ENCODE measurements at regions not wholly inside any gene's neighbourhood (a gene's known extent, or its start where the extent isn't known, plus 50 kb on each side); places are given as distances from the start of the nearest gene placed in this dataset.
A peak's percentile ranks its signal among the peaks of the same experiment; 100 is the strongest.

- Histone ChIP-seq H3K4me3 (no peak overlapping the region), H3K4me1 (0 out of 3 replicates have a peak, but pooled peaks cover 6% of the 10 kb centered on the region), H3K27ac (no peak overlapping the region), H3K9me3 (no peaks in the 10 kb centered on the region), H3K4me2 (no peak overlapping the region)
- POLR2A ChIA-PET, result no interaction called here
- FAIRE-seq (no peak), ATAC-seq (peak; percentile 33 to 47; a peak in 1 of 6 replicates), DNase-seq (ENCODE audit: low read depth in 1 of 2, low spot score in 1 of 2) (no peak)
- CTCF ChIA-PET, result interaction anchor here (1.3 to 2.3 kb wide), 2 partner anchors 25 to 26 kb away, joined by 3 to 6 read pairs; no protein-coding TSS in a partner anchor
- no peak for TF ChIP-seq KDM1A (IDR thresholded peaks at IDR 0.05; ENCODE audit: low read depth)
- no peak for TF ChIP-seq NR3C1 (IDR thresholded peaks at IDR 0.05)
- TF ChIP-seq NFE2L2 (conservative IDR thresholded peaks at IDR 0.05; ENCODE audit: low read length), result no peak
- no peak for TF ChIP-seq PBX3 (IDR thresholded peaks at IDR 0.05)
- no peak for TF ChIP-seq POLR2AphosphoS2 (conservative IDR thresholded peaks at IDR 0.05; ENCODE audit: low read length)
- no peak for TF ChIP-seq CTCF (IDR thresholded peaks at IDR 0.05)
- no peak for TF ChIP-seq EP300 (IDR thresholded peaks at IDR 0.05)
- no peak for TF ChIP-seq USF2 (IDR thresholded peaks at IDR 0.05)
- no peak for TF ChIP-seq FOSL2 (IDR thresholded peaks at IDR 0.05)
- no peak for TF ChIP-seq FOSL2 (CRISPR knock-in tag; IDR thresholded peaks at IDR 0.05)
- no peak for TF ChIP-seq HOXB5 (CRISPR knock-in tag; IDR thresholded peaks at IDR 0.05)
- no peak for TF ChIP-seq KDM5A (IDR thresholded peaks at IDR 0.05)
- no peak for TF ChIP-seq CBX8 (IDR thresholded peaks at IDR 0.05)
- no peak for TF ChIP-seq ZNF302 (CRISPR knock-in tag; IDR thresholded peaks at IDR 0.05)
- no peak for TF ChIP-seq SMC3 (IDR thresholded peaks at IDR 0.05)
- no peak for TF ChIP-seq ATOH8 (CRISPR knock-in tag; IDR thresholded peaks at IDR 0.05; ENCODE audit: low read depth)
- no peak for TF ChIP-seq RNF2 (IDR thresholded peaks at IDR 0.05; ENCODE audit: borderline replicate concordance, low read depth)
- TF ChIP-seq ZFP36 (IDR thresholded peaks at IDR 0.05; ENCODE audit: borderline replicate concordance, partially characterized antibody), result no peak
- 60% methylated on average over 1 of the region's 2 CpGs for WGBS (ENCODE audit: missing lambda C conversion rate)
These were observed 89.9 kb upstream of the SLC2A1 start for GRCh38 chr1:43048601-43049011.

GRCh38 chr1:43047135-43047534 lies 88.5 kb upstream of the SLC2A1 start:
- WGBS (ENCODE audit: missing lambda C conversion rate), result 17% methylated on average over 1 of the region's 1 CpG
- Histone ChIP-seq H3K4me3 (no peak overlapping the region), H3K9me3 (no peaks in the 10 kb centered on the region), H3K4me2 (no peak overlapping the region), H3K27ac (no peak overlapping the region), H3K4me1 (0 out of 3 replicates have a peak, but pooled peaks cover 6% of the 10 kb centered on the region)
- CTCF ChIA-PET, result interaction anchor here (0.6 to 2.4 kb wide), 3 partner anchors 26 to 134 kb away, joined by 3 to 8 read pairs (median 6); no protein-coding TSS in a partner anchor
- no peak for TF ChIP-seq SMC3 (IDR thresholded peaks at IDR 0.05)
- TF ChIP-seq KDM1A (IDR thresholded peaks at IDR 0.05; ENCODE audit: low read depth), result no peak
- no peak for TF ChIP-seq TFCP2L1 (CRISPR knock-in tag; IDR thresholded peaks at IDR 0.05)
- TF ChIP-seq NFE2L2 (conservative IDR thresholded peaks at IDR 0.05; ENCODE audit: low read length), result no peak
- no peak for FAIRE-seq
- no peak for DNase-seq (ENCODE audit: low read depth in 1 of 2, low spot score in 1 of 2)
- POLR2A ChIA-PET, result no interaction called here
- no peak for ATAC-seq
